Adrenal gland (tissue), 5 donors: ENCODE measurements at regions not wholly inside any gene's neighbourhood (a gene's known extent, or its start where the extent isn't known, plus 50 kb on each side); places are given as distances from the start of the nearest gene placed in this dataset.

ENCODE experiments used
- CTCF ChIP-seq, 6 experiments: fragments of 450-650 bp in 4 of 6; fragments of 200-600 bp in 2 of 6; sonication (generic) in 1 of 6; IDR thresholded peaks; 1 replicate in 5 of 6; 2 replicates in 1 of 6; pipeline versions ENCODE4 v1.5.1 to v1.8.0; 2016 to 2021; ENCODE audit warnings: antibody characterized with exemption in 6 of 6, mild to moderate bottlenecking in 2 of 6, moderate library complexity in 1 of 6
- POLR2A ChIP-seq, 2 donors: fragments of 450-650 bp; IDR thresholded peaks; one replicate each; pipeline ENCODE4 v1.6.1; 2017; ENCODE audit warnings: antibody characterized with exemption in 2 of 2, mild to moderate bottlenecking in 2 of 2, moderate library complexity in 1 of 2
- donor health status: DM: no; HTN: no; CAD: no.

GRCh38 chr12:114954511-114955055 is 270.6 kb upstream of the TBX3 start:
- no peak for TF ChIP-seq CTCF (IDR thresholded peaks at IDR 0.05)
- TF ChIP-seq POLR2A (IDR thresholded peaks at IDR 0.05) = no peak
